HFFc6 (cell line): ENCODE measurements at regions not wholly inside any gene's neighbourhood (a gene's known extent, or its start where the extent isn't known, plus 50 kb on each side); places are given as distances from the start of the nearest gene placed in this dataset.
"Not testable (repeated sequence)": the region's sequence is repeated elsewhere in the genome, so short reads cannot be mapped to it uniquely, and the experiment has no call there.

Experiments
- DNase-seq: peaks from one replicate; pipeline ENCODE4 v3.0.0-alpha.2; 2018
- H3K27ac Mint-ChIP-seq: 2 replicates; pipeline ENCODE4 v1.8.0; 2020; ENCODE audit warnings: mild to moderate bottlenecking, mixed read lengths
- H3K27me3 Mint-ChIP-seq: 2 replicates; pipeline ENCODE4 v1.8.0; 2021; ENCODE audit warnings: mild to moderate bottlenecking, moderate library complexity, mixed read lengths; ENCODE audit not compliant: insufficient read depth
- H3K36me3 Mint-ChIP-seq: 2 replicates; pipeline ENCODE4 v1.8.0; 2021; ENCODE audit warnings: low read depth, mixed read lengths
- H3K4me1 Mint-ChIP-seq: 2 replicates; pipeline ENCODE4 v1.8.0; 2020; ENCODE audit warnings: low read depth, mixed read lengths
- H3K4me3 Mint-ChIP-seq: 2 replicates; pipeline ENCODE4 v1.8.0; 2020; ENCODE audit warnings: mild to moderate bottlenecking, moderate library complexity, mixed read lengths
- H3K9me3 Mint-ChIP-seq: 2 replicates; pipeline ENCODE4 v1.8.0; 2020; ENCODE audit warnings: mild to moderate bottlenecking, mixed read lengths
- CTCF ChIP-seq: fragments of 200-600 bp; sonication (generic); IDR thresholded peaks from 2 replicates; pipeline ENCODE4 v1.5.0; 2021; ENCODE audit warnings: antibody characterized with exemption, mild to moderate bottlenecking

- Mint-ChIP-seq H3K4me3 (no peak overlapping the region), H3K36me3 (no peaks in the 10 kb centered on the region), H3K27me3 (no peaks in the 10 kb centered on the region), H3K9me3 (peaks cover 34% of the 10 kb centered on the region), H3K27ac (no peak overlapping the region), H3K4me1 (no peaks in the 10 kb centered on the region)
- DNase-seq = no peak
- no peak for TF ChIP-seq CTCF
Measured at GRCh38 chr2:195106681-195107380, 550.2 kb upstream of the SLC39A10 start.

GRCh38 chr2:195105581-195105980 is 551.4 kb upstream of the SLC39A10 start:
- Mint-ChIP-seq H3K4me1 (no peaks in the 10 kb centered on the region), H3K27ac (no peak overlapping the region), H3K27me3 (no peaks in the 10 kb centered on the region), H3K4me3 (no peak overlapping the region), H3K36me3 (no peaks in the 10 kb centered on the region), H3K9me3 (peaks cover 38% of the 10 kb centered on the region)
- TF ChIP-seq CTCF = no peak
- DNase-seq = no peak

- Mint-ChIP-seq H3K27me3 (no peaks in the 10 kb centered on the region), H3K4me1 (no peaks in the 10 kb centered on the region)
- DNase-seq = no peak
Measured at GRCh38 chr2:195094330-195094729, 562.7 kb upstream of the SLC39A10 start.

GRCh38 chr2:195092341-195092740 is 564.7 kb upstream of the SLC39A10 start:
- H3K4me1 Mint-ChIP-seq = no peaks in the 10 kb centered on the region
- TF ChIP-seq CTCF = no peak
- no peak for DNase-seq
- H3K27ac Mint-ChIP-seq = no peak overlapping the region
- peaks cover 26% of the 10 kb centered on the region for H3K9me3 Mint-ChIP-seq
- H3K27me3 Mint-ChIP-seq = no peaks in the 10 kb centered on the region
- no peak overlapping the region for H3K4me3 Mint-ChIP-seq
- no peaks in the 10 kb centered on the region for H3K36me3 Mint-ChIP-seq

More at GRCh38 chr2:195094330-195094729, 562.7 kb upstream of the SLC39A10 start:
- Mint-ChIP-seq H3K9me3 (peaks cover 23% of the 10 kb centered on the region), H3K4me3 (no peak overlapping the region), H3K27ac (no peak overlapping the region), H3K36me3 (no peaks in the 10 kb centered on the region)
- no peak for TF ChIP-seq CTCF

GRCh38 chr2:195072806-195073205 is 584.2 kb upstream of the SLC39A10 start:
- H3K36me3 Mint-ChIP-seq, DNase-seq, H3K27ac Mint-ChIP-seq, H3K4me1 Mint-ChIP-seq, H3K4me3 Mint-ChIP-seq, H3K27me3 Mint-ChIP-seq: not testable (repeated sequence)
- peaks cover 26% of the 10 kb centered on the region for H3K9me3 Mint-ChIP-seq

GRCh38 chr2:195057001-195057400 is 600.0 kb upstream of the SLC39A10 start:
- Mint-ChIP-seq H3K4me3 (no peak overlapping the region), H3K4me1 (no peaks in the 10 kb centered on the region)

More at GRCh38 chr2:195057001-195057400, 600.0 kb upstream of the SLC39A10 start:
- no peak for DNase-seq
- peaks cover 7% of the 10 kb centered on the region for H3K9me3 Mint-ChIP-seq
- H3K27ac Mint-ChIP-seq = no peak overlapping the region
- H3K36me3 Mint-ChIP-seq = no peaks in the 10 kb centered on the region
- H3K27me3 Mint-ChIP-seq = no peaks in the 10 kb centered on the region
- no peak for TF ChIP-seq CTCF
